ENCODE measurements at regions not wholly inside any gene's neighbourhood (a gene's known extent, or its start where the extent isn't known, plus 50 kb on each side); places are given as distances from the start of the nearest gene placed in this dataset.

DNA sequence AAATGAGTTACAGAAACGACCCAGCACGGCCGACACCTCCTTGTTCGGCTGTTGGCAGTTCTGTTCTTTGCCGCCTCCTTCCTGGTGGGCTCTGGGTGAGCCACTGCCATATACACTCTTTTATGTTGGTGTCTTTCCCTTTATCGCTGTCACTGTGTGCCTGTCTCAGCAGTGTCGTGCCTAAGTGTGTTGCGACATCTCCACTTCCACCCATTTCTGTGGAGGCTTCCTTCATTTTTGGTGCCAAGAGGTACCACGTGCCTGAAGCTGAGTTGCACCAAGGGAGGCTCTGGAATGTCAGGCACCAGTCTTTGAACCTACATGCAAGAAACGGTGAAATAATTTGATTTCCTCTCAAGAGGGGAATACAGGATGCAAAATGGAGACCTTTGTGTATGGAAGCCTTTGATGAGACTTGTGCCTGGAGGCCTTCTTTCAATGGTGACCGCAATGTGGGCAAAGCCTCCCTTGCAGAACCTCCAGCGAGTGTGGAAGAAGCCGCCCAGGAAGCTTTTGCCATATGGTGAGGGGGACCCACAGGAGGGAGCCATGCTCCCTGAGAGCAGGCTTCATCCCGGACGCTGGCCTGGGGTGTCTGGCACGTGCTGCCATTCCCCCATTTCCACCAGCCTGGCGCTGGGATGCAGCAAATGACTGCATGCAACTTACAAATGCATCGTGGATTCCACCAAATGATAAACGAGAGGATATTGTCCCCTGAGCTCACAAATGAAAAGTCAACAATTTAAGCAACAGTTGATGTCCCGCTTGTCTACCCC lies 136.2 kb downstream of the TEX29 start:
- no peak for DNase-seq

DNA sequence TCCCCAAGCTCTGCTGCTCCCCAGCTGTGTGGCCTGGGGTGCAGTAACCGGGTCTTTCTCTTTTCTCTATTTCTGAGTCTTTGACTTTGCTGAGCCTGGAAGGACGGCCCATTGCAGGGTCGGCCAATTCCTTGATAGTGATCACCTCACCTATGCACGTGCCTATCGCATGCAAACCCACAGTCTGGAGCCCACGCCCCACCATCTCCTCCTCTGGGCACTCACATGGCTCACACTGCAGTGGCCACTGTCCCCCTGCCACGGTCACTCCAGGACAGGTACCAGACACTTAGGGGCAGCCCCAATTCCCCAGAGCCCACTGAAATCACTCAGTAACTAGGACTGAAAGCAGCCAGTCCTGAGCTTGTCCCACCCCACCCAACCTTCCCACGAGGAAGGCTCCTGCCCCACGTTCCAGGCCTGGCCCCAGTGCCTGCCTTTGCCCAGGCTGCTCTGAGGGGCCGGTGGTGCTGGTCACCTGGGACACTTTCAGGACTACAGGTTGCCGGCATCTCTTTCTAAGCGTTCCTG lies 137.6 kb downstream of the TEX29 start:
- DNase-seq: no peak

DNA sequence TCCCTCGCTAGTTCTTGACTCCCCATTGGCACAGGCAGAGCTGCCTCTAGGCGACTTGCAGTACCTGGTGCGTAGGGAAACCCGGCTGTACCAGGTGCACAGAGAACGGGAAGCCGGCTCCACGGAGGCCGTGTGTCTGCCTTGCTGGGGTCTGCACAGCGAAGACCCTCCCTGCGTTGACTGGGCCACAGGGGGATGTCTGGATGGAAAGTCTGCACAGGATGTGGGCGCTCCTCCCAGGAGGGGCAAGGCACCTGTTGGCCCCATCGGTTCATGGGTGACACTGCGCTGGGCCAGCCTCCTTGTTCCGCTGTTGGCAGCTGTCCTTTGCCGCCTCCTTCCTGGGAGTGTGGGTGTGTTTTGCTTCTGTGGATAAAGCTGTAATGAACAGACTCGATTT lies 138.3 kb downstream of the TEX29 start:
- no peak for DNase-seq

DNA sequence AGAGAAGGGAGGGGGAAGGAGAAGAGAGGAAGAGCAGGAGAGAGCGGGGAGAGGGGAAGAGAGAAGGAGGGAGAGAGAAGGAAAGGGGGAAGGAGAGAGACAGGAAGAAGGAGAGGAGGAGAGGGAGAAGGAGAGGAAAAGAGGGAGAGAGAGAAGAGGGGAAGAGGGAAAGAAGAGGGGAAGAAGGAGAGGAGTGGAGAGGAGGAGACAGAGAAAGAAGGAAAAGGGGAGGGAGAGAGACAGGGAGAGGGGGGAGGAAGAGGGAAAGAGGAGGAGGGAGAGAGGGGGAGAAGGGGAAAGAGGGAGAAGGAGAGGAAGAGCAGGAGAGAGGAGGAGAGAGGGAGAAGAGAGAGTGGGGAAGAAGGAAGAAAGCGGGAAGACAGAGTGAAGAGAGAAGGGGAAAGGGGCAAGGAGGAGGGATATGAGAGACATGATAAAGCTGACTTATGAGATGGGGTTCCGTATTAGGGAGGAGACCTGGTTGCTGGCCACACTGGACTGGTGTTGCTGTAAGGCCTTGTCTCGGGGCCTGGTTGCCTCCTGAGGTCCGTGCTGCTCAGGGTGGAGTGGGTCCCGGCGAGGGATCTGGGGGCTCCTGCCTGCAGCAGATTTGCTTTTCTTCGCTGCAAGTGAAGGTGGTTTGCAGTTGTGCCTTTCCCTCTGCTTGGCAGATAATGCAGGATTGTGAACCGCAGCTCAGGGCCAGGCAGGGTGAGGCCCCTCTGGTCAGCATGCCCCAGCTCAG lies 139.5 kb downstream of the TEX29 start:
- no peak for DNase-seq

DNA sequence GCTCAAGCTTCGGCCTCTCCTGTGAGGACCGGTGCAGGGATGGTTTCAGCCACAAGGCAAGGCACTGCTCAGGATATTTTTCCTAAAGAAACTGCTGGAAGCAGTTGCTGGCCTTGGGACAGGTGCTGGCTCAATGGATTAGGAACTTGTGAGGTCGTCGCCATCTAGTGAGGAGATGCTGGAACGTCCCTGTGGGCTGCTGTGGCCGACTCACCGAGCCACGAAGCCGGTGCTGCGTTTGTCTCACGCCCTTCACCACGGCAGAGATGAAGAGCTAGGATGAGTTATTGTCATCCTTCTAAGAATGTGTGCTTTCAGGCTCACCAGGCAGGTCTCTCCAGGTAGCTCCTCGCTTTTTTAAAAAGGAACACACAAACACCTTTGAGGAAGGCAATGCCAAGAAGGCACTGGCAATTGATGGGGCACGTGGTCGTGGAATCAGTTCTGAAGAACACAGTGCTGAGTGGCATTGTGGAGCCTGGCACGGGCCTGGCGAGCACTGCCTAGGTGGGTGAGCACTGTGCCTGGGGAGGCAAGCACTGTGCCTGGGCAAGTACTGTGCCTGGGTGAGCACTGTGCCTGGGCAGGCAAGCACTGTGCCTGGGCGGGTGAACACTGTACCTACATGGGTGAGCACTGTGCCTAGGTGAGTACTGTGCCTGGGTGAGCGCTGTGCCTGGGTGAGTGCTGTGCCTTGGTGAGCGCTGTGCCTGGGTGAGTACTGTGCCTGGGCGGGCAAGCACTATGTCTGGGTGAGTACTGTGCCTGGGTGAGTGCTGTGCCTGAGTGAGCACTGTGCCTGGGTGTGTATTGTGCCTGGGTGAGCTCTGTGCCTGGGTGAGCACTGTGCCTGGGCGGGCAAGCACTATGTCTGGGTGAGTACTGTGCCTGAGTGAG lies 140.4 kb downstream of the TEX29 start:
- DNase-seq: no peak

DNA sequence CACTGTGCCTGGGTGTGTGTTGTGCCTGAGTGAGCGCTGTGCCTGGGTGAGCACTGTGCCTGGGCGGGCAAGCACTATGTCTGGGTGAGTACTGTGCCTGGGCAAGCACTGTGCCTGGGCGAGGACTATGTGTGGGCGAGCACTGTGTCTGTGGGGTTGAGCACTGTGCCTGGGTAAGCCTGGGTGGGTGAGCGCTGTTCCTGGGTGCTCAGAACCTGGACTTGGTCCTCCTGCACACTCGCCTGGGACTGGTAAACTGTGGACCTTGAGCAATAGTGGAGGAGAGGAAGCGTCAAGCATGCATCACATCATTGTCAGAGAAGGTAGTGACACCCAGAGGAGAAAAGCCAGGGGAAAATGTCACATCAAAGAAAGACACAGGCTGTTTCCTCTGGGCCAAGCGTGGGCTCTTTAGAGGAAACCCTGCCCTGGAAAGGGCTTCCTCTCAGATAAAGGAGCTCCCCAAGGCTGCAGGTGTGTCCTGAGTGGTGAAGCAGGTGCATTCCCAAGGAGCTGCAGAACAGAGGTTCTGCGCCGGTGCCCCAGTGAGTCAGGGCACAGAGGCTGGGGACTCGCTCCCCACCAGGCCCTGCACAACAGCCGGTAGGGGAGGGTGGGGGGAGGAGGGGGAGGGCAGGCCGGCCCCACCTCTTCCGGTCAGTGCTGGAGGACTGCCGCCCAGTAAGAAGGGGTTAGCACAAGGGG lies 141.2 kb downstream of the TEX29 start:
- no peak for DNase-seq

DNA sequence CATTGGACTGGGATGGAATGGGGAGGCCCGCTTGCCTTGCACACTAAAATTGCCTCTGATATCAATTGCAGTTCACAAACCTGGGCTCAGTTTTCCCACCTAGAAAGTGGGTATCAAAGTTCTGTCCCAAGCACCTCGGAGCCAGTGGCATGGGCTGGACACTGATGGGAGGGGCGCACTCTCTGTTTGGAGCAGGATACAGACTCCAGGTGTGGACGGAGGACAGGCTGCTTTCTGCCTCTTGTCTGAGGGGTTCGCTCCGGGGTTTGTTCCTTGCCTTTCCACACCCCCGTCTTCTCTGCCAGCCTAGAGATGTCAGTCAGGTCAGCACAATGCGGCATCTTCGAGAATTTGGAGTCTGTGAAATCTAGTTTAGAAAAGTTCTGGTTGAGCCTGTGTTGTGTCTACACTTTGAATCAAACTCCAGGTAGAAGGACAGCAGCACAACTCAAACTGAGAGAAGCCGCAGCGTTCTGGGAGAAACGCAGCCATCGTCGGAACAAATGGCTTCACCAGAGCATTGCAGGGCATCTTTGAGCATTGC lies 141.9 kb downstream of the TEX29 start:
- DNase-seq: no peak

DNA sequence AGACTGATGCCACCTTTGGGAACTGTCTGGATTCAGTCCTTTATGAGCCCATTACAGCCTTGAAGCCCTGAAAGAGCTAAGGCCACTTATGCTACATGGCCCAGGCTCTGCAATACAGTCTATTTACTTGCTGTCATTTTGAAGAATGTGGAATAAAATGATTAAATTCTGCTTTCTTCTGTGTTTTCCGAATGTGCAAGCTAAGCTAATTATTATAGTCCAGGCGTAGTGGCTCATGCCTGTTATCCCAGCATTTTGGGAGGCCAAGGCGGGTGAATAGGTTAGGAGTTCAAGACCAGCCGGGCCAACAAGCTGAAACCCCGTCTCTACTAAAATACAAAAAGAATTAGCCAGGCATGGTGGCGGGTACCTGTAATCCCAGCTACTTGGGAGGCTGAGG lies 142.5 kb downstream of the TEX29 start:
- no peak for DNase-seq

DNA sequence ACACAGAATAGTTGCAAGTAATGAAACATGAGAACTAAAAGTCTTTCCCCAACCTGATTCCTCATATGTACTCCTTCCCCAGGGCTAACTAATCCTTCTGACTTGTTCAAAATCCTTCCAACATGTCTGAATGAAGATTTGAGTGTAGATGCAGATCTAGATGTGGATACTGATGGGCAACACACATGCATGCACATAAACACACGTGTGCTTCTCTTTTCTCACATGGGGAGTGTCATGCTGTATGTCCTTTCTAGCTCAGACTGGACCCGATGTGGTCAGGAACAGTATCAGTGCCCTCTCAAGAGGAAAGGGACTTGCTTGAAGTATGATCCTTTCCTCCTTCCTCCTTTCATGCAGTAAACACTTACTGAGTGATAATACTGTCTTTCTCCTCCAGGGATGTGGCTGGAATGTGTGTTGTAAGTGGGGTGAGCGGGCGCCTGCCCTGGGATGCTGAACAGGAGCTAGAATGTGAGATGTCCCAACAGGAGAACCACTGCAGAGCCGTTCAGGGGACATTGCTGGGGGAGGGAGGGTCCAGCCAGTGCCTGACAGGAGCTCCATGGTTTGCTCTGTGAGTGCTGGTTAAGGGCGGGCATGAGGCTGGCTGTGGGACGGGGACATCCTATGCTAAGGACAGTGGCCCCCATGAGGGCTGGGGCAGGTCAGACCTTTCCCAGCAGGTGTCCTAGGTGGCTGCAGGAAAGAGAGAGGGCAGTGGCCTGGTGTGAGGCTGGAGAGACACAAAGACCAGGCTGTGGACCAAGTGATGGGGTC lies 146.9 kb downstream of the TEX29 start:
- no peak for DNase-seq

DNA sequence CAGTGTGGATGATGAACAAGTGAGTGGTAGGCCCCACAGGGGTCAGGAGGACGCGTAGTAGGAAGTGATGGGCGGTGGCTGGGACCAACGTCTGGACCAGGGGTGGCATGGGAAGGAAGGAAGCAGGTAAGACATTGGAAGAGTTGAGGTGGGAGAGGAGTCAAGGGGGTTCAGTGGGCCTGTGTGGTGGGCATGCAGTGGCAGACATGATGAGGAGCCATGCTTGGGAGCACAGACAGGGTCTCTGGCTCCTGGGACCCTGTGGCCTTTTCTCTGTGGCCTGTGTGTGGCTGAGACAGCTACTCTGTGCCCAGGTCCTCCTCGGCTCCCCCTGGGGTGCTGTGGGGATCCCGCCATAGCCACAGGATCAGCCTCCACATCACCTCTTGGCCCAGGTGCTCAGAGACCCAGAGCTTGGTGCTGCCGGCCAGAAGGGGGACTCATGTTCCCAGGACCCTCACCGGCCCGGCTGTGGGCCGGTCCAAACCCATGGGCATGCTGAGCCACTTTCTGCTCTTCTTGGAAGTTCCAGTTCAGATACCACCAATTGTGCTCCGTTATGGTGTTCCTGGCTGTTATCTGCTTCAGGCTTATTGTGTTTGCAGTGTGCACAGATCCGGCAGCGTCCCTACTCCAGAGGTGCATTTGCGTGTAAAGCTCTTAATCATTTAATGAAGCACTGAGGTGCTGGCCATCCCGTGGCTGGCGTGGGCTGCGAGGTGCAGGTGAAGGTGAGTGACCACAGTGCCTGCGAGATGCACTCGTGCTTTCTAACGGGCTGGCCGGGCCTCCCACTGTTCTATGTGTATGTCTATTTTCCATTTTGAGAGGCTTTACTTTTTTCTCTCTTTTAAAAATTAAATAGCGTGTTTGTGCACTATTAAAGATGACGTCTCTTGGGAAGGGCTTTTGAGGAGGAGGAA lies 147.9 kb downstream of the TEX29 start:
- DNase-seq: no peak

DNA sequence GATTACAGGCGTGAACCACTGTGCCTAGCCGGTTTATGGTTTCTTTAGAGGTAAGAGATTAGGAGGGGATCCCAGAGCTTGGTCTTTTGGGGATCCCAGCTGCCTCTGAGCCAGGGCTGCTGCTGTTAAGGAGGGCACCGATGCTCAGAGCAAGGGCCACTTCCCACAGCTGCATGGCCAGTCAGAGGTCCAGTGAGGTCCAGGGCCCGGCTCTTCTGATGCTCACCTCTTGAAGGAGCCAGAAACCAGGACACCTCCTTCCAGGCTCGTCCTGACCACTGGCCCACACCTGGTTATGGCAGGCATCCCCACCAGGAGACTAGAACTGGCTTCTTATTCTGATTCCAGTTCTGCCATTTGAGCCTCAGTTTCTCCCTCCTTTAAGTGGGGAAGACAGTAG lies 149.0 kb downstream of the TEX29 start:
- DNase-seq: no peak

DNA sequence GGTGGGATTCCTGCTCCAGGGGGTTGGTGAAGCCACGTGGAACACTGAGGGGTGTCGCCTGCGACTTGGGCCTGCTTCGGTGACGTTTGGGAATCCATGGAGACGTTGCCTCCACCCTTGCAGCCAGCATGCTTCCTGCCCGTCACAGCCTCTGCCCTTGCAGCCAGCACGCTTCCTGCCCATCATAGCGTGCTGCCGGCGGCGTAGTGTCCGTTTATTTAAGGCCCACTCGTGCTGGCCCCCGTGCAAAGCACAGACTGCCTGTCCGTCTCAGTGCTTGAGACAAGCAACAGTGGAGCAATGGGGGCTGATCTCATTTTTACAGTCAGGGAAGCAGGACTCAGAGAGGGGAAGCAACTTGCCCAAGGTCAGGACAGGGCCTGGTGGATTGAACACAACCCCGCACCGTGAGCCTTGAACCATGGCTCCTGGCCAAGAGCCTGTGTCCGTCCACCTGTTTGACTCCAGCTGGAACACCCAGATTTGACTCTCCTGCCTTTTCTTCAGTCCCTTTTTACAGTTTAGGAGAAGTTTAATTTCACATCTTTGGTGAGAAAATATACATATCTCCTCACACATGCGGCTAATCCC lies 149.6 kb downstream of the TEX29 start:
- DNase-seq: no peak

DNA sequence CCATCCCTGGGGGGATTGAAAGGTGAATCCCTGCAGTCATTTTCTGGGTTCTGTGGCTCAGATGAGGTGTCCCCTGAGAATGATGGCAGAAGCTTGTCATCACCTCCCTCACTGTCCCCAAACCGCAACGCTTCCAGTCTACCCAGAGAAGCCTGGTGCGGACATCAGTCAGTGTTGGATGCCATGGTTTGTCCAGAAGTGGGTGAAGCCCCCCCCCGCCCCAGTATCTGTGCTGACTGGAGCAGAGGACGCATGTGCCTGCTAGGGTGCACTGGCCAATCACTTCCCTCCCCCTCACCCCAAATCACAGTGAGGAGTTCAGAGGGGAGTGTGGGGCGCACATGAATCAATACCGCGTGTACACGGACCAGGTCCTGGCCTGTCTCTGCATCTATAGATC lies 150.5 kb downstream of the TEX29 start:
- DNase-seq: no peak

DNA sequence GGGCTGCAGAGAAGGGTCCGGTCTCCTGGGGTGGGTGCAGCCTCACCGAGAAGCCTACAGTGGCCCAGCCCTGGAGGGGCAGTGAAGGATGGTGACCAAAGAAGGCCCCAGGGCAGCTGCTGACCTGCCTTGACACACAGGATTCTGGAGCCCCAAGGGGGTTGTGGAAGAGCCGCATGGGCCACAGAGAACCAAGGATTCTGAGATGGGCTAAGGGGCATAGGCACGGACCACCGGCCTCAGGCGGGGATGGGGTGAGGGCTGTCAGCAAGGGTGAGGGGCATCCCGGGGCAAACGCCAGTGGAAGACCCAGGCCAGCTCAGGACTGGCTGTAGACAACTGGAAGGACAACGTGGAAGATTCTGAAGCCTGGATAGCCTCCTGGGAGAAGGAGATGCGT lies 151.6 kb downstream of the TEX29 start:
- DNase-seq: no peak

DNA sequence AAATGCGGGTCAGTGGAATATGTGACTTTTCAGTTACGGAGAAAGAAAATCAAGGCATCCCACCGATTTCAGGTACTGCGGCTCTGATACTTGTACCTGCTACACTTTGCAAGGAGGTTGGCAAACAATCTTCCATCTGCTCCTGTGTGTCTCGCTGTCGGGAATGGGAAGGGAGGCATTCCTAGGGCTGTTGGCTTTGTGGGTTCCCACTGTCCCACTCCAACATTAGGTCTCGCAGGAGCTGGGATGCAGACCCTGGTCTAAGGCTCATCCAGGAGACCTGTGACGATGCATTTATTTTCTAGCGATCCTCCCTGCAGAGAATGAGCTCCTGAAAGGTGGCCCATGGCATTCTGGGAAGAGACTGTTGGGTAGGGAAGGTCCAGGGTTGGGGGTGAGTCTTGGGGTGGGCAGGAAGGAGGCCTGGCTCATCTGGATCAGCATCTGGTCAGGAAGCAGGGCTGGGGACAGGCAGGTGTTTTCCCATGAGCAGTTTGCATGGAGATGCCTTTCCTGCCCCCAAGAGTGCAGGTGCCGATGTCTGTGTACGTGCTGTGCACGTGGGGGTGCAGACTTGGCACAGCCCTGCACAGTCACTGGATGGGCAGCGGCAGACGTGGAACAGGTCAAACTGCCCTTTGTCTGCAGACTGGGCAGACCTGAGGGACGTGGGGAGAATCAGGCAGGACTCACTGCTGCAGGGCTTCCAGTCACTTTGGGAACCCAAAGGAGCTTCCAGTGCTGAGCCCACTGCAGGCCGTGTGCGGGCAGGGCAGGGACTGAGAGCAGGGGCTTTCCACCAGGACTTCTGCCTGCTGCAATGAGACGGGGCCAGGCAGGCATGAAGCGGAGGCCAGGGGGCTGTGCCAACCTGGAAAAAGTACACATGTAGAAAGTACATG lies 152.4 kb downstream of the TEX29 start:
- DNase-seq: no peak

DNA sequence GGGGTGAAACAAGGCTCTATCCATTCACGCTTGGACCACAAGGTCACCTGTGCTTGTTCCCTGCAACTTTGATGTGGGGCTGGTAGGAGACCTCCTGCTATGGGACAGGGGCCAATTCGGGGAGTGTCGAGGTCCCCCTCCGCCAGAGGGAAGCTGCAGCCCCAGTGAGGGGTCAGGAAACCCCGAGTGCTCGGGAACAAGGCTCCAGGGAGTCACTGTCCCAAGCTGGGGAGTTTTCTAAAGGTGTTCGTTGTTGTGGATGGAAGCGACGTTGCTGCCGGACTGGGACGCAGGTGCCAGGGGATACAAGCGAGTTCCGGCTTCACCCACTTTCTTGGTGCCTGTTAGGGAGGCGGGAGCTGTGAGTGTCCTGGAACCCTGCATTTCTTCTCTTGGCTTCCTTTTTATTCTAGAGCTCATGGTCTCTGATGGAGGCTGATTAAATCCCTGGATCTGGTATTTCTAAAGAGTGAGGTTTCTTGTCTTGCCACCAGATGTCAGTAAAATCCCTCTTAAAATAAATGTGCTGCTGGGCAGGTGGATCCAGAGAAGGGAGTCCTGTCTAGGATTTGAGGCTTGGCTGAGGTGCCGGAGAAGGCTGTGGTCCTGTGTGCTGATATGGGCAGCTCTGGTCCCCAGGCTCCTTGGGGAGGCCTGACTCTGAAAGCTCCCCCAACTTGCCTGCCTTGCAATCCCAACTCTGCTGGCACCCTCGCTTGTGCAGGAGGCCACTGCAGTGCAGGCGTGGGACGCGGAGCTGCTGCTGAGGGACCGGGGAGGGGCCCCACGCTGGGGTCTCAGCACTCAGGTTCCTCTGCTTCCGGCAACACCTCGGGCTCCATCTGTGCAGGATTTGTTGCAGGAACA lies 153.9 kb downstream of the TEX29 start:
- peak in 1 of 2 donors; percentile 3 for DNase-seq

DNA sequence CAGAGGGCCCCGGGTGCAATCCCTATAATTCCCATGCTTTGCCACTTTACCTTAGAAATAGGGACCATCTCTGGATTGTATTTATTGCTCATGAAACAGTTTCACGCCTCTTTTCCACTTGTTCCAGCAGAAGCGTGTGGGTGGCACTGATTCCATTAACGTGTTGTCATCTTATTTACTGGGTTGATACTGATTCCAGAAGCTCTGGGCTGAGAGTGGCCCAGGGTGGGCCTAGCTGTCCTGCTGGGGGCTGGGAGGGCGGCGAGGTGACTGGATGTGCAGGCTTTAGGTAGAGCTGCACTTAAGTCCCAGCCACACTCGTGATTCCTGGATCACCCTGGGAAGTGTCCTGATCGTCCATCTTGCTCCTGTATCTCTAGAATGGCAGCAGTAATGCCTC lies 155.0 kb downstream of the TEX29 start:
- DNase-seq: no peak

DNA sequence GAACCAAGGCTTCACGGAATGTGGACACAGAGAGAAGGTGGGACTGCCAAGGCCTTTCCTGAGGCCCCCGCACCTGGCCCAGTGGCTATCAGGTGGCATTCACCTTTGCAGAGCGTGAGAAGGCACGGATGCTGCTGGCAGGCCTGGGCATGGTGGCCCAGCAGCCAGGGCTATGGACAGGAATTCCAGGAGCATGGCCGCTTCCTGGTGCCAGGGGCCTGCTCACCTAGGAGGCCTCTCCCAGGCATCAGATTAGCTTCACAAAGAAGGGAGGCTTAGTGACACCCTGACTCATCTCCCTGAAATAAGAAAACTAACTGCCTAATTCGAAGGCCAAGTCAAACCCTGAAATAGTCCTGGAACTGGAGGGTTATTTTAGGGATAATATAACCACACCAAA lies 155.8 kb downstream of the TEX29 start:
- no peak for DNase-seq
